CD4-positive, alpha-beta T cell (primary cell): ENCODE measurements at regions not wholly inside any gene's neighbourhood (a gene's known extent, or its start where the extent isn't known, plus 50 kb on each side); places are given as distances from the start of the nearest gene placed in this dataset.
"Not testable (repeated sequence)": the region's sequence is repeated elsewhere in the genome, so short reads cannot be mapped to it uniquely, and the experiment has no call there.

Source experiments
- ATAC-seq: fragments of 200-7000 bp; cut with Tn5 transposase; one replicate; pipeline ENCODE4 v1.10.0; 2022; ENCODE audit warnings: mild to moderate bottlenecking; ENCODE audit not compliant: poor library complexity
- CTCF ChIA-PET: fragments of 350-600 bp; sonication (Branson Sonifier 250); formaldehyde crosslinking; loops from one replicate; lab custom pipeline; 2021; ENCODE audit warnings: antibody characterized with exemption, inconsistent platforms; lab: Charles Lee
- POLR2A ChIA-PET: fragments of 350-600 bp; sonication (Branson Sonifier 250); formaldehyde crosslinking; loops from one replicate; lab custom pipeline; 2021; ENCODE audit warnings: antibody characterized with exemption, inconsistent platforms; lab: Charles Lee
- DNase-seq, 14 experiments: peaks; one replicate each; pipeline ENCODE4 v3.0.0-alpha.2; 2013 to 2020; ENCODE audit warnings: mixed read lengths in 2 of 14
- H3K27ac ChIP-seq, 2 donors: one replicate each; pipeline versions ENCODE4 v1.5.1 to v1.7.0; 2013; ENCODE audit warnings: low read length in 2 of 2, low read depth in 1 of 2, mild to moderate bottlenecking in 1 of 2
- H3K27me3 ChIP-seq, 2 experiments: 1 replicate in 1 of 2; 2 replicates in 1 of 2; pipeline versions ENCODE4 v1.6.1 to v1.7.0; 2013; ENCODE audit warnings: low read length in 2 of 2, control low read depth in 1 of 2, mild to moderate bottlenecking in 1 of 2, moderate library complexity in 1 of 2; ENCODE audit not compliant: insufficient read depth in 2 of 2, control insufficient read depth in 1 of 2
- H3K36me3 ChIP-seq: one replicate; pipeline ENCODE4 v1.6.1; 2013; ENCODE audit warnings: low read length, control low read depth; ENCODE audit not compliant: insufficient read depth
- H3K4me1 ChIP-seq: one replicate; pipeline ENCODE4 v1.6.1; 2013; ENCODE audit warnings: low read length, control low read depth; ENCODE audit not compliant: insufficient read depth
- H3K4me3 ChIP-seq: one replicate; pipeline ENCODE4 v1.5.1; 2013; ENCODE audit warnings: mild to moderate bottlenecking, low read length, moderate library complexity
- H3K9me3 ChIP-seq, 2 experiments: 1 replicate in 1 of 2; 2 replicates in 1 of 2; pipeline versions ENCODE4 v1.6.1 to v1.7.0; 2013; ENCODE audit warnings: low read length in 2 of 2, mild to moderate bottlenecking in 2 of 2, control low read depth in 1 of 2, moderate library complexity in 1 of 2; ENCODE audit not compliant: control insufficient read depth in 1 of 2, insufficient read depth in 1 of 2
- H3K27ac Mint-ChIP-seq: one replicate; pipeline ENCODE4 v1.8.0; 2020; ENCODE audit warnings: mixed read lengths
- H3K27me3 Mint-ChIP-seq: one replicate; pipeline ENCODE4 v1.8.0; 2021; ENCODE audit warnings: mixed read lengths
- H3K36me3 Mint-ChIP-seq: one replicate; pipeline ENCODE4 v1.8.0; 2021; ENCODE audit warnings: low read depth, mixed read lengths
- H3K4me1 Mint-ChIP-seq: one replicate; pipeline ENCODE4 v1.8.0; 2021; ENCODE audit warnings: low read depth, mixed read lengths
- H3K4me3 Mint-ChIP-seq: one replicate; pipeline ENCODE4 v1.8.0; 2020; ENCODE audit warnings: mild to moderate bottlenecking, mixed read lengths
- H3K9me3 Mint-ChIP-seq: one replicate; pipeline ENCODE4 v1.8.0; 2020; ENCODE audit warnings: mixed read lengths
- CTCF ChIP-seq: fragments of 200-600 bp; IDR thresholded peaks from one replicate; pipeline ENCODE4 v1.8.0; 2022; ENCODE audit warnings: antibody characterized with exemption, mild to moderate bottlenecking
- intact Hi-C, 2 experiments: fragments of 100-400 bp; cut with DNase I in 1 of 2; cut with micrococcal nuclease in 1 of 2; formaldehyde crosslinking; loops; one replicate each; pipeline versions ENCODE4 v1.15.1 to v1.9.0; 2023 to 2025; cut with DNase I, micrococcal nuclease

- no peak for ATAC-seq
- DNase-seq, result no peak
- Histone ChIP-seq H3K9me3 (no peaks in the 10 kb centered on the region), H3K27me3 (no peaks in the 10 kb centered on the region), H3K36me3 (no peaks in the 10 kb centered on the region), H3K4me1 (no peaks in the 10 kb centered on the region), H3K27ac (no peak overlapping the region), H3K4me3 (no peak overlapping the region)
- no peaks in the 10 kb centered on the region for H3K4me1 Mint-ChIP-seq
- no peak overlapping the region for H3K4me3 Mint-ChIP-seq
- POLR2A ChIA-PET, result no interaction called here
- H3K27me3 Mint-ChIP-seq, result no peaks in the 10 kb centered on the region
- CTCF ChIA-PET, result interaction anchor here (1.0 kb wide), 1 partner anchor 8 kb away, joined by 3 read pairs; no protein-coding TSS in a partner anchor
- no peaks in the 10 kb centered on the region for H3K36me3 Mint-ChIP-seq
- intact Hi-C loops, result no loop called here
- H3K27ac Mint-ChIP-seq, result no peak overlapping the region
- TF ChIP-seq CTCF, result no peak
- no peaks in the 10 kb centered on the region for H3K9me3 Mint-ChIP-seq
Measured at GRCh38 chr2:199535445-199536177, 77.9 kb upstream of the SATB2 start.

- H3K27me3 Mint-ChIP-seq, H3K9me3 ChIP-seq, H3K9me3 Mint-ChIP-seq, intact Hi-C loops, H3K4me3 ChIP-seq, H3K36me3 ChIP-seq, H3K4me1 Mint-ChIP-seq, H3K27ac Mint-ChIP-seq, POLR2A ChIA-PET, H3K36me3 Mint-ChIP-seq, H3K27me3 ChIP-seq, H3K27ac ChIP-seq, CTCF ChIA-PET, H3K4me1 ChIP-seq, H3K4me3 Mint-ChIP-seq, DNase-seq, ATAC-seq: not testable (repeated sequence)
Measured at GRCh38 chr2:199533873-199534272, 76.1 kb upstream of the SATB2 start.

GRCh38 chr2:199527071-199527470 lies 69.3 kb upstream of the SATB2 start:
- DNase-seq (no peak), ATAC-seq (no peak)
- Histone ChIP-seq H3K27ac (no peak overlapping the region), H3K27me3 (peaks cover 0 to 3% of the 10 kb centered on the region in 2 experiments), H3K4me1 (no peaks in the 10 kb centered on the region), H3K4me3 (no peak overlapping the region), H3K36me3 (no peaks in the 10 kb centered on the region), H3K9me3 (no peaks in the 10 kb centered on the region)
- Mint-ChIP-seq H3K27me3 (peaks cover 24% of the 10 kb centered on the region), H3K4me1 (no peaks in the 10 kb centered on the region), H3K9me3 (no peaks in the 10 kb centered on the region), H3K27ac (no peak overlapping the region), H3K4me3 (no peak overlapping the region), H3K36me3 (no peaks in the 10 kb centered on the region)
- no peak for TF ChIP-seq CTCF
- POLR2A ChIA-PET, result no interaction called here
- CTCF ChIA-PET, result no interaction called here
- intact Hi-C loops, result no loop called here
